Activated T-cell treated with anti-CD3 and anti-CD28 coated beads, Interleukin-2, amount 50 U/mL, for 24 hours (primary cell): ENCODE measurements at regions not wholly inside any gene's neighbourhood (a gene's known extent, or its start where the extent isn't known, plus 50 kb on each side); places are given as distances from the start of the nearest gene placed in this dataset.

Source experiments
- DNase-seq: peaks from one replicate; pipeline ENCODE4 v3.0.0-alpha.2; 2020
- H3K27ac Mint-ChIP-seq: 2 replicates; pipeline ENCODE4 v1.8.0; 2020; ENCODE audit warnings: mild to moderate bottlenecking, mixed read lengths
- H3K27me3 Mint-ChIP-seq: 2 replicates; pipeline ENCODE4 v1.8.0; 2020; ENCODE audit warnings: mixed read lengths
- H3K36me3 Mint-ChIP-seq: 2 replicates; pipeline ENCODE4 v1.8.0; 2020; ENCODE audit warnings: low read depth, mixed read lengths
- H3K4me1 Mint-ChIP-seq: 2 replicates; pipeline ENCODE4 v1.8.0; 2020; ENCODE audit warnings: low read depth, mixed read lengths
- H3K4me3 Mint-ChIP-seq: 2 replicates; pipeline ENCODE4 v1.8.0; 2020; ENCODE audit warnings: mild to moderate bottlenecking, moderate library complexity, mixed read lengths
- H3K9me3 Mint-ChIP-seq: 2 replicates; pipeline ENCODE4 v1.8.0; 2020; ENCODE audit warnings: mixed read lengths

- DNase-seq = no peak
- Mint-ChIP-seq H3K4me1 (no peaks in the 10 kb centered on the region), H3K36me3 (no peaks in the 10 kb centered on the region), H3K27ac (no peak overlapping the region), H3K4me3 (no peak overlapping the region), H3K9me3 (no peaks in the 10 kb centered on the region), H3K27me3 (peaks cover 60% of the 10 kb centered on the region)
Observed at GRCh38 chr10:4749271-4749574, 76.8 kb upstream of the AKR1E2 start.

GRCh38 chr10:4748491-4749270 lies 77.3 kb upstream of the AKR1E2 start:
- H3K4me1 Mint-ChIP-seq = no peaks in the 10 kb centered on the region
- H3K27ac Mint-ChIP-seq = no peak overlapping the region
- H3K9me3 Mint-ChIP-seq = no peaks in the 10 kb centered on the region
- no peaks in the 10 kb centered on the region for H3K36me3 Mint-ChIP-seq
- peaks cover 63% of the 10 kb centered on the region for H3K27me3 Mint-ChIP-seq
- no peak for DNase-seq
- H3K4me3 Mint-ChIP-seq = no peak overlapping the region

- Mint-ChIP-seq H3K36me3 (no peaks in the 10 kb centered on the region), H3K27me3 (peaks cover 53% of the 10 kb centered on the region), H3K9me3 (no peaks in the 10 kb centered on the region), H3K4me3 (no peak overlapping the region), H3K4me1 (no peaks in the 10 kb centered on the region), H3K27ac (no peak overlapping the region)
- no peak for DNase-seq
Observed at GRCh38 chr10:4742217-4742616, 83.8 kb upstream of the AKR1E2 start.

- Mint-ChIP-seq H3K9me3 (no peaks in the 10 kb centered on the region), H3K4me1 (no peaks in the 10 kb centered on the region), H3K27ac (no peak overlapping the region), H3K27me3 (peaks cover 53% of the 10 kb centered on the region), H3K4me3 (no peak overlapping the region), H3K36me3 (no peaks in the 10 kb centered on the region)
- no peak for DNase-seq
Observed at GRCh38 chr10:4740471-4740870, 85.5 kb upstream of the AKR1E2 start.

- no peaks in the 10 kb centered on the region for H3K36me3 Mint-ChIP-seq
Observed at GRCh38 chr10:4736608-4737007, 89.4 kb upstream of the AKR1E2 start.

GRCh38 chr10:4736183-4736582 lies 89.8 kb upstream of the AKR1E2 start:
- H3K4me1 Mint-ChIP-seq = peaks cover 3% of the 10 kb centered on the region
- no peaks in the 10 kb centered on the region for H3K36me3 Mint-ChIP-seq
- no peak overlapping the region for H3K27ac Mint-ChIP-seq
- no peaks in the 10 kb centered on the region for H3K9me3 Mint-ChIP-seq
- DNase-seq = no peak
- peaks cover 46% of the 10 kb centered on the region for H3K27me3 Mint-ChIP-seq
- H3K4me3 Mint-ChIP-seq = no peak overlapping the region

More at GRCh38 chr10:4736608-4737007, 89.4 kb upstream of the AKR1E2 start:
- Mint-ChIP-seq H3K9me3 (no peaks in the 10 kb centered on the region), H3K4me1 (peaks cover 3% of the 10 kb centered on the region), H3K27ac (no peak overlapping the region), H3K27me3 (peaks cover 45% of the 10 kb centered on the region), H3K4me3 (no peak overlapping the region)
- no peak for DNase-seq

- Mint-ChIP-seq H3K27me3 (peaks cover 36% of the 10 kb centered on the region), H3K36me3 (no peaks in the 10 kb centered on the region)
- no peak for DNase-seq
Observed at GRCh38 chr10:4733843-4734224, 92.2 kb upstream of the AKR1E2 start.

GRCh38 chr10:4733150-4733842 lies 92.7 kb upstream of the AKR1E2 start:
- DNase-seq = no peak
- peaks cover 3% of the 10 kb centered on the region for H3K4me1 Mint-ChIP-seq

More at GRCh38 chr10:4733843-4734224, 92.2 kb upstream of the AKR1E2 start:
- H3K9me3 Mint-ChIP-seq = no peaks in the 10 kb centered on the region
- no peak overlapping the region for H3K4me3 Mint-ChIP-seq
- H3K4me1 Mint-ChIP-seq = peaks cover 3% of the 10 kb centered on the region
- H3K27ac Mint-ChIP-seq = no peak overlapping the region

GRCh38 chr10:4730998-4731397 lies 95.0 kb upstream of the AKR1E2 start:
- H3K4me1 Mint-ChIP-seq = peaks cover 10% of the 10 kb centered on the region
- no peak overlapping the region for H3K4me3 Mint-ChIP-seq
- peaks cover 22% of the 10 kb centered on the region for H3K27me3 Mint-ChIP-seq
- H3K36me3 Mint-ChIP-seq = no peaks in the 10 kb centered on the region
- no peaks in the 10 kb centered on the region for H3K9me3 Mint-ChIP-seq
- H3K27ac Mint-ChIP-seq = no peak overlapping the region
- no peak for DNase-seq

More at GRCh38 chr10:4733150-4733842, 92.7 kb upstream of the AKR1E2 start:
- no peaks in the 10 kb centered on the region for H3K36me3 Mint-ChIP-seq
- no peaks in the 10 kb centered on the region for H3K9me3 Mint-ChIP-seq
- H3K27ac Mint-ChIP-seq = no peak overlapping the region
- peaks cover 31% of the 10 kb centered on the region for H3K27me3 Mint-ChIP-seq
- H3K4me3 Mint-ChIP-seq = no peak overlapping the region

GRCh38 chr10:4725917-4726606 lies 99.9 kb upstream of the AKR1E2 start:
- Mint-ChIP-seq H3K9me3 (no peaks in the 10 kb centered on the region), H3K27ac (peak overlapping the region; percentile 3), H3K4me3 (no peak overlapping the region), H3K36me3 (no peaks in the 10 kb centered on the region), H3K4me1 (peaks cover 13% of the 10 kb centered on the region), H3K27me3 (peaks cover 11% of the 10 kb centered on the region)
- no peak for DNase-seq

GRCh38 chr10:4723860-4724259 lies 102.1 kb upstream of the AKR1E2 start:
- DNase-seq = no peak
- no peaks in the 10 kb centered on the region for H3K9me3 Mint-ChIP-seq
- no peak overlapping the region for H3K27ac Mint-ChIP-seq
- no peak overlapping the region for H3K4me3 Mint-ChIP-seq
- H3K4me1 Mint-ChIP-seq = peaks cover 13% of the 10 kb centered on the region
- peaks cover 13% of the 10 kb centered on the region for H3K27me3 Mint-ChIP-seq
- H3K36me3 Mint-ChIP-seq = no peaks in the 10 kb centered on the region

GRCh38 chr10:4721999-4722753 lies 103.8 kb upstream of the AKR1E2 start:
- H3K27me3 Mint-ChIP-seq = peaks cover 16% of the 10 kb centered on the region
- H3K4me1 Mint-ChIP-seq = peaks cover 10% of the 10 kb centered on the region
- no peak overlapping the region for H3K27ac Mint-ChIP-seq
- no peaks in the 10 kb centered on the region for H3K36me3 Mint-ChIP-seq
- H3K4me3 Mint-ChIP-seq = no peak overlapping the region
- DNase-seq = no peak
- no peaks in the 10 kb centered on the region for H3K9me3 Mint-ChIP-seq

- Mint-ChIP-seq H3K27me3 (peaks cover 20% of the 10 kb centered on the region), H3K27ac (no peak overlapping the region), H3K4me3 (no peak overlapping the region), H3K4me1 (peaks cover 3% of the 10 kb centered on the region), H3K36me3 (no peaks in the 10 kb centered on the region), H3K9me3 (no peaks in the 10 kb centered on the region)
- DNase-seq = no peak
Observed at GRCh38 chr10:4720463-4720862, 105.5 kb upstream of the AKR1E2 start.

- no peak overlapping the region for H3K27ac Mint-ChIP-seq
- no peaks in the 10 kb centered on the region for H3K9me3 Mint-ChIP-seq
- peaks cover 3% of the 10 kb centered on the region for H3K4me1 Mint-ChIP-seq
- H3K27me3 Mint-ChIP-seq = peaks cover 23% of the 10 kb centered on the region
- no peak overlapping the region for H3K4me3 Mint-ChIP-seq
- DNase-seq = no peak
- H3K36me3 Mint-ChIP-seq = no peaks in the 10 kb centered on the region
Observed at GRCh38 chr10:4719671-4720070, 106.3 kb upstream of the AKR1E2 start.
